NCI-H748 (cell line): ENCODE measurements at regions not wholly inside any gene's neighbourhood (a gene's known extent, or its start where the extent isn't known, plus 50 kb on each side); places are given as distances from the start of the nearest gene placed in this dataset.

ENCODE experiments used
- DNase-seq: peaks from one replicate; lab custom pipeline; 2025; ENCODE audit not compliant: unreplicated experiment; lab: John Stamatoyannopoulos, UW

GRCh38 chr6:130671119-130671518 is 156.1 kb upstream of the SMLR1 start:
- DNase-seq, result no peak

- DNase-seq, result no peak
These were observed 155.6 kb upstream of the SMLR1 start for GRCh38 chr6:130671577-130671976.

- DNase-seq, result no peak
These were observed 155.1 kb upstream of the SMLR1 start for GRCh38 chr6:130672153-130672552.

- DNase-seq, result no peak
These were observed 152.6 kb upstream of the SMLR1 start for GRCh38 chr6:130674604-130675003.

GRCh38 chr6:130675072-130675471 is 152.1 kb upstream of the SMLR1 start:
- DNase-seq, result no peak

GRCh38 chr6:130676077-130676772 is 151.0 kb upstream of the SMLR1 start:
- no peak for DNase-seq

GRCh38 chr6:130676773-130677144 is 150.4 kb upstream of the SMLR1 start:
- no peak for DNase-seq

- no peak for DNase-seq
These were observed 149.9 kb upstream of the SMLR1 start for GRCh38 chr6:130677312-130677711.

- DNase-seq, result no peak
These were observed 149.4 kb upstream of the SMLR1 start for GRCh38 chr6:130677766-130678165.

- DNase-seq, result no peak
These were observed 147.5 kb upstream of the SMLR1 start for GRCh38 chr6:130679684-130680083.

- DNase-seq, result no peak
These were observed 147.1 kb upstream of the SMLR1 start for GRCh38 chr6:130680116-130680515.

GRCh38 chr6:130681028-130681427 is 146.2 kb upstream of the SMLR1 start:
- DNase-seq, result no peak

GRCh38 chr6:130682066-130682465 is 145.1 kb upstream of the SMLR1 start:
- no peak for DNase-seq

GRCh38 chr6:130683761-130684517 is 143.3 kb upstream of the SMLR1 start:
- DNase-seq, result no peak

- DNase-seq, result no peak
These were observed 134.5 kb upstream of the SMLR1 start for GRCh38 chr6:130692659-130693058.

GRCh38 chr6:130693944-130694343 is 133.3 kb upstream of the SMLR1 start:
- DNase-seq, result no peak

- no peak for DNase-seq
These were observed 132.6 kb upstream of the SMLR1 start for GRCh38 chr6:130694606-130695005.

- DNase-seq, result no peak
These were observed 130.4 kb upstream of the SMLR1 start for GRCh38 chr6:130696806-130697205.

GRCh38 chr6:130697271-130697994 is 129.8 kb upstream of the SMLR1 start:
- DNase-seq, result no peak

GRCh38 chr6:130697995-130698535 is 129.1 kb upstream of the SMLR1 start:
- peak; percentile 32 for DNase-seq

GRCh38 chr6:130699742-130700141 is 127.5 kb upstream of the SMLR1 start:
- no peak for DNase-seq

GRCh38 chr6:130700397-130700796 is 126.8 kb upstream of the SMLR1 start:
- DNase-seq, result no peak
